Stimulated activated CD4-positive, alpha-beta T cell treated with anti-CD3 and anti-CD28 coated beads, Interleukin-2, amount 100 ng/mL, for 48 hours (primary cell): ENCODE measurements at regions not wholly inside any gene's neighbourhood (a gene's known extent, or its start where the extent isn't known, plus 50 kb on each side); places are given as distances from the start of the nearest gene placed in this dataset.
"Not testable (repeated sequence)": the region's sequence is repeated elsewhere in the genome, so short reads cannot be mapped to it uniquely, and the experiment has no call there.

Experiments used
- DNase-seq, 2 donors: peaks; one replicate each; pipeline ENCODE4 v3.0.0-alpha.2; 2020

- no peak for DNase-seq
Observed at GRCh38 chr18:11377766-11378540, 228.6 kb upstream of the PIEZO2 start.

- no peak for DNase-seq
Observed at GRCh38 chr18:11372163-11372562, 222.8 kb upstream of the PIEZO2 start.

GRCh38 chr18:11369556-11369955 is 220.2 kb upstream of the PIEZO2 start:
- DNase-seq = no peak

- no peak for DNase-seq
Observed at GRCh38 chr18:11368020-11368419, 218.7 kb upstream of the PIEZO2 start.

- DNase-seq = no peak
Observed at GRCh38 chr18:11367351-11367750, 218.0 kb upstream of the PIEZO2 start.

GRCh38 chr18:11366410-11366809 is 217.0 kb upstream of the PIEZO2 start:
- DNase-seq = no peak

GRCh38 chr18:11362856-11363255 is 213.5 kb upstream of the PIEZO2 start:
- DNase-seq = no peak

- DNase-seq = not testable (repeated sequence)
Observed at GRCh38 chr18:11361862-11362261, 212.5 kb upstream of the PIEZO2 start.

GRCh38 chr18:11357678-11358077 is 208.3 kb upstream of the PIEZO2 start:
- no peak for DNase-seq

GRCh38 chr18:11344576-11344975 is 195.2 kb upstream of the PIEZO2 start:
- not testable (repeated sequence) for DNase-seq

- no peak for DNase-seq
Observed at GRCh38 chr18:11343096-11343495, 193.7 kb upstream of the PIEZO2 start.

GRCh38 chr18:11342115-11342514 is 192.7 kb upstream of the PIEZO2 start:
- not testable (repeated sequence) for DNase-seq

GRCh38 chr18:11339188-11339775 is 189.9 kb upstream of the PIEZO2 start:
- no peak for DNase-seq

GRCh38 chr18:11336241-11336640 is 186.9 kb upstream of the PIEZO2 start:
- DNase-seq = no peak

GRCh38 chr18:11327391-11328009 is 178.1 kb upstream of the PIEZO2 start:
- no peak for DNase-seq

- DNase-seq = no peak
Observed at GRCh38 chr18:11324956-11325882, 175.8 kb upstream of the PIEZO2 start.

GRCh38 chr18:11324510-11324909 is 175.1 kb upstream of the PIEZO2 start:
- no peak for DNase-seq

GRCh38 chr18:11323359-11323819 is 174.0 kb upstream of the PIEZO2 start:
- no peak for DNase-seq

- no peak for DNase-seq
Observed at GRCh38 chr18:11322716-11323115, 173.3 kb upstream of the PIEZO2 start.

GRCh38 chr18:11322006-11322405 is 172.6 kb upstream of the PIEZO2 start:
- no peak for DNase-seq

- no peak for DNase-seq
Observed at GRCh38 chr18:11320986-11321385, 171.6 kb upstream of the PIEZO2 start.

GRCh38 chr18:11316546-11316945 is 167.2 kb upstream of the PIEZO2 start:
- DNase-seq = no peak
